Transverse colon (tissue), 4 donors: ENCODE measurements at regions not wholly inside any gene's neighbourhood (a gene's known extent, or its start where the extent isn't known, plus 50 kb on each side); places are given as distances from the start of the nearest gene placed in this dataset.

Experiments used
- CTCF ChIP-seq, 5 experiments: fragments of 200-600 bp in 3 of 5; fragments of 450-650 bp in 2 of 5; sonication (generic) in 3 of 5; IDR thresholded peaks; 1 replicate in 2 of 5; 2 replicates in 3 of 5; pipeline ENCODE4 v1.5.1; 2016 to 2017; ENCODE audit warnings: antibody characterized with exemption in 5 of 5, inconsistent platforms in 3 of 5, mild to moderate bottlenecking in 2 of 5, moderate library complexity in 1 of 5
- EP300 ChIP-seq: sonication (generic); formaldehyde crosslinking; IDR thresholded peaks from one replicate; pipeline ENCODE4 v1.6.1; 2017; ENCODE audit warnings: antibody characterized with exemption, low read depth
- POLR2AphosphoS5 ChIP-seq, 3 donors: sonication (generic); formaldehyde crosslinking; IDR thresholded peaks; one replicate each; pipeline ENCODE4 v1.6.1; 2016; ENCODE audit warnings: antibody characterized with exemption in 3 of 3

- TF ChIP-seq CTCF (IDR thresholded peaks at IDR 0.05) (no peak), POLR2AphosphoS5 (IDR thresholded peaks at IDR 0.05) (no peak), EP300 (no peak)
These were observed 577.8 kb downstream of the SH3BGRL start for GRCh38 chrX:81779701-81780100.
